SK-N-SH (cell line): ENCODE measurements at regions not wholly inside any gene's neighbourhood (a gene's known extent, or its start where the extent isn't known, plus 50 kb on each side); places are given as distances from the start of the nearest gene placed in this dataset.

Experiments
- CTCF ChIA-PET: fragments of 300-600, 350-600 bp; formaldehyde crosslinking; extraction: SDS; loops from one replicate; lab custom pipeline; 2021; lab: Yijun Ruan, JAX
- POLR2A ChIA-PET: fragments of 350-600 bp; sonication (Branson Sonifier 250); formaldehyde crosslinking; extraction: SDS; loops from one replicate; lab custom pipeline; 2020; ENCODE audit warnings: antibody characterized with exemption, inconsistent platforms; lab: Yijun Ruan, JAX
- DNase-seq: peaks from one replicate; pipeline ENCODE4 v3.0.0; 2012
- H2AFZ ChIP-seq: fragments of 200-600 bp; sonication (generic); 2 replicates; pipeline ENCODE4 v1.8.1; 2016; ENCODE audit warnings: antibody characterized with exemption, mild to moderate bottlenecking, low read depth
- H3F3A ChIP-seq: fragments of 200-600 bp; sonication (generic); replicated peaks from 2 replicates; pipeline ENCODE3; 2016; ENCODE audit warnings: antibody characterized with exemption, mild to moderate bottlenecking; ENCODE audit not compliant: insufficient read depth
- H3K27ac ChIP-seq, 2 experiments: fragments of 200-500 bp in 1 of 2; fragments of 200-600 bp in 1 of 2; sonication (Bioruptor generic) in 1 of 2; sonication (generic), shearing (Covaris generic) in 1 of 2; 2 replicates each; pipeline versions ENCODE4 v1.5.1 to v1.6.1; 2014 to 2016; ENCODE audit warnings: low read depth in 2 of 2, inconsistent platforms in 1 of 2, low read length in 1 of 2, mild to moderate bottlenecking in 1 of 2, mixed read lengths in 1 of 2
- H3K27me3 ChIP-seq: fragments of 200-600 bp; sonication (generic), shearing (Covaris generic); 2 replicates; pipeline ENCODE4 v1.6.1; 2016; ENCODE audit warnings: mixed run types; ENCODE audit not compliant: insufficient read depth
- H3K36me3 ChIP-seq, 2 experiments: fragments of 200-500 bp in 1 of 2; fragments of 200-600 bp in 1 of 2; sonication (Bioruptor generic) in 1 of 2; sonication (generic) in 1 of 2; replicated peaks in 1 of 2; 2 replicates each; pipeline versions ENCODE3 to v1.5.1; 2014 to 2016; ENCODE audit warnings: low read length in 1 of 2, mild to moderate bottlenecking in 1 of 2; ENCODE audit not compliant: insufficient read depth in 2 of 2, control insufficient read depth in 1 of 2
- H3K4me1 ChIP-seq, 2 experiments: fragments of 200-500 bp in 1 of 2; fragments of 200-600 bp in 1 of 2; sonication (Bioruptor generic) in 1 of 2; sonication (generic), shearing (Covaris generic) in 1 of 2; 2 replicates each; pipeline versions ENCODE4 v1.5.1 to v1.6.1; 2014 to 2016; ENCODE audit warnings: low read depth in 1 of 2, low read length in 1 of 2, mixed run types in 1 of 2; ENCODE audit not compliant: insufficient read depth in 2 of 2, control insufficient read depth in 1 of 2
- H3K4me2 ChIP-seq: fragments of 200-600 bp; sonication (generic), shearing (Covaris generic); 2 replicates; pipeline ENCODE4 v1.6.1; 2017; ENCODE audit warnings: mixed run types
- H3K4me3 ChIP-seq, 2 experiments: fragments of 200-500 bp in 1 of 2; fragments of 200-600 bp in 1 of 2; sonication (Bioruptor generic) in 1 of 2; sonication (generic), shearing (Covaris generic) in 1 of 2; 2 replicates each; pipeline versions ENCODE4 v1.5.1 to v1.8.1; 2014 to 2016; ENCODE audit warnings: low read depth in 2 of 2, inconsistent platforms in 1 of 2, low read length in 1 of 2, mild to moderate bottlenecking in 1 of 2, mixed read lengths in 1 of 2, moderate library complexity in 1 of 2
- H3K79me2 ChIP-seq: fragments of 200-600 bp; sonication (generic); 2 replicates; pipeline ENCODE4 v1.8.1; 2017; ENCODE audit warnings: mild to moderate bottlenecking; ENCODE audit not compliant: insufficient read depth
- H3K9ac ChIP-seq: fragments of 200-600 bp; sonication (generic); 2 replicates; pipeline ENCODE4 v1.6.1; 2017; ENCODE audit warnings: mixed run types
- H3K9me2 ChIP-seq: fragments of 200-600 bp; sonication (generic); 2 replicates; pipeline ENCODE4 v1.6.1; 2017; ENCODE audit warnings: mixed run types
- H3K9me3 ChIP-seq: fragments of 200-600 bp; sonication (generic); 2 replicates; pipeline ENCODE4 v1.6.1; 2017; ENCODE audit warnings: mixed run types, mild to moderate bottlenecking, moderate library complexity
- H4K20me1 ChIP-seq: fragments of 200-600 bp; sonication (generic); 2 replicates; pipeline ENCODE4 v1.6.1; 2017; ENCODE audit warnings: mild to moderate bottlenecking, mixed run types; ENCODE audit not compliant: insufficient read depth
- CHD2 ChIP-seq: fragments of 150-350 bp; IDR thresholded peaks from 2 replicates; pipeline ENCODE4 v1.6.1; 2018; ENCODE audit warnings: low read length; ENCODE audit not compliant: partially characterized antibody
- ELF1 ChIP-seq: IDR thresholded peaks from 2 replicates; pipeline ENCODE4 v1.4.0; 2012
- EP300 ChIP-seq, 2 experiments: IDR thresholded peaks; 2 replicates each; pipeline versions ENCODE4 v1.4.0 to v1.6.1; 2012; ENCODE audit warnings: borderline replicate concordance in 1 of 2, low read depth in 1 of 2, low read length in 1 of 2
- EZH2phosphoT487 ChIP-seq: fragments of 200-600 bp; sonication (generic); IDR thresholded peaks from 2 replicates; pipeline ENCODE4 v1.6.1; 2017; ENCODE audit warnings: low read depth, mixed run types, mild to moderate bottlenecking, antibody characterized with exemption, moderate library complexity, borderline replicate concordance
- FOXJ3 ChIP-seq: sonication (generic); formaldehyde crosslinking; IDR thresholded peaks from 2 replicates; pipeline ENCODE4 v1.5.1; 2020; ENCODE audit warnings: mild to moderate bottlenecking, missing genetic modification reagents
- GABPA ChIP-seq: IDR thresholded peaks from 2 replicates; pipeline ENCODE4 v1.4.0; 2012; ENCODE audit warnings: low read depth, mild to moderate bottlenecking
- GATA2 ChIP-seq: sonication (generic); formaldehyde crosslinking; IDR thresholded peaks from 2 replicates; pipeline ENCODE4 v1.5.0; 2020; ENCODE audit warnings: mild to moderate bottlenecking, missing genetic modification reagents
- JUND ChIP-seq: IDR thresholded peaks from 2 replicates; pipeline ENCODE4 v1.4.0; 2012
- MEF2A ChIP-seq: IDR thresholded peaks from 2 replicates; pipeline ENCODE4 v1.4.0; 2012; ENCODE audit warnings: low read depth, borderline replicate concordance
- NFIC ChIP-seq: IDR thresholded peaks from 2 replicates; pipeline ENCODE4 v1.4.0; 2012; ENCODE audit warnings: borderline replicate concordance
- NRF1 ChIP-seq: IDR thresholded peaks from 2 replicates; pipeline ENCODE4 v1.6.1; 2012; ENCODE audit warnings: low read depth, mild to moderate bottlenecking, low read length
- POLR2AphosphoS5 ChIP-seq: IDR thresholded peaks from 2 replicates; pipeline ENCODE4 v1.6.1; 2012; ENCODE audit warnings: low read depth, low read length
- RFX5 ChIP-seq: IDR thresholded peaks from 2 replicates; pipeline ENCODE4 v1.6.1; 2012; ENCODE audit warnings: mild to moderate bottlenecking, improper control_type of control experiment, low read length
- SIN3A ChIP-seq: IDR thresholded peaks from 2 replicates; pipeline ENCODE4 v1.6.1; 2012; ENCODE audit warnings: low read depth, mild to moderate bottlenecking, low read length, moderate library complexity, borderline replicate concordance
- SMC3 ChIP-seq: IDR thresholded peaks from 2 replicates; pipeline ENCODE4 v1.6.1; 2012; ENCODE audit warnings: low read depth, low read length, improper control_type of control experiment
- TCF12 ChIP-seq: IDR thresholded peaks from 2 replicates; pipeline ENCODE4 v1.4.0; 2012
- TEAD4 ChIP-seq: IDR thresholded peaks from 2 replicates; pipeline ENCODE4 v1.4.0; 2012; ENCODE audit warnings: mild to moderate bottlenecking, borderline replicate concordance; ENCODE audit not compliant: insufficient read depth
- USF1 ChIP-seq: IDR thresholded peaks from 2 replicates; pipeline ENCODE4 v1.4.0; 2012; ENCODE audit warnings: low read depth, borderline replicate concordance
- USF2 ChIP-seq: fragments of 150-350 bp; IDR thresholded peaks from 2 replicates; pipeline ENCODE4 v1.6.1; 2017; ENCODE audit warnings: antibody characterized with exemption, low read length, low read depth, borderline replicate concordance
- YY1 ChIP-seq: IDR thresholded peaks from 2 replicates; pipeline ENCODE4 v1.4.0; 2012; ENCODE audit warnings: low read depth, mild to moderate bottlenecking
- WGBS: methylation state at CpG from one replicate; pipeline ENCODE4 v1.1.6; 2017; ENCODE audit warnings: low lambda C conversion rate; 5-methylcytosine and 5-hydroxymethylcytosine counted together
- TF ChIP-seq, protein P1 (sequence below): IDR thresholded peaks from 2 replicates; pipeline ENCODE4 v1.4.0; 2012; ENCODE audit warnings: low read depth, borderline replicate concordance
- TF ChIP-seq, protein P2 (sequence below): fragments of 200-600 bp; sonication (generic); IDR thresholded peaks from 2 replicates; pipeline ENCODE4 v1.6.1; 2017; ENCODE audit warnings: antibody characterized with exemption, mild to moderate bottlenecking, moderate library complexity
- TF ChIP-seq, protein P3 (sequence below): IDR thresholded peaks from 2 replicates; pipeline ENCODE4 v1.4.0; 2012; ENCODE audit warnings: low read depth

GRCh38 chr5:117230375-117230774 lies 655.8 kb upstream of the SEMA6A start:
- TF ChIP-seq SMC3 (no peak), RFX5 (no peak), POLR2AphosphoS5 (no peak), CHD2 (no peak), ELF1 (no peak), GATA2 (no peak), USF2 (no peak), YY1 (no peak), MEF2A (no peak), NRF1 (no peak), EZH2phosphoT487 (no peak), TEAD4 (no peak), USF1 (no peak)
- TF ChIP-seq, protein P1, sequence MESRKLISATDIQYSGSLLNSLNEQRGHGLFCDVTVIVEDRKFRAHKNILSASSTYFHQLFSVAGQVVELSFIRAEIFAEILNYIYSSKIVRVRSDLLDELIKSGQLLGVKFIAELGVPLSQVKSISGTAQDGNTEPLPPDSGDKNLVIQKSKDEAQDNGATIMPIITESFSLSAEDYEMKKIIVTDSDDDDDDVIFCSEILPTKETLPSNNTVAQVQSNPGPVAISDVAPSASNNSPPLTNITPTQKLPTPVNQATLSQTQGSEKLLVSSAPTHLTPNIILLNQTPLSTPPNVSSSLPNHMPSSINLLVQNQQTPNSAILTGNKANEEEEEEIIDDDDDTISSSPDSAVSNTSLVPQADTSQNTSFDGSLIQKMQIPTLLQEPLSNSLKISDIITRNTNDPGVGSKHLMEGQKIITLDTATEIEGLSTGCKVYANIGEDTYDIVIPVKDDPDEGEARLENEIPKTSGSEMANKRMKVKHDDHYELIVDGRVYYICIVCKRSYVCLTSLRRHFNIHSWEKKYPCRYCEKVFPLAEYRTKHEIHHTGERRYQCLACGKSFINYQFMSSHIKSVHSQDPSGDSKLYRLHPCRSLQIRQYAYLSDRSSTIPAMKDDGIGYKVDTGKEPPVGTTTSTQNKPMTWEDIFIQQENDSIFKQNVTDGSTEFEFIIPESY, result no peak
- no peaks in the 10 kb centered on the region for H3K27me3 ChIP-seq
- no peaks in the 10 kb centered on the region for H4K20me1 ChIP-seq
- H3K36me3 ChIP-seq, result no peaks in the 10 kb centered on the region
- no peak overlapping the region for H2AFZ ChIP-seq
- WGBS, result 24% methylated on average over 3 of the region's 3 CpGs
- H3K4me2 ChIP-seq, result no peak overlapping the region
- no peak overlapping the region for H3K27ac ChIP-seq
- H3K4me3 ChIP-seq, result no peak overlapping the region
- DNase-seq, result no peak
- no peak overlapping the region for H3K9ac ChIP-seq
- ChIA-PET POLR2A (no interaction called here), CTCF (no interaction called here)
- no peaks in the 10 kb centered on the region for H3K4me1 ChIP-seq
- no peaks in the 10 kb centered on the region for H3F3A ChIP-seq
- no peaks in the 10 kb centered on the region for H3K79me2 ChIP-seq
- H3K9me3 ChIP-seq, result no peaks in the 10 kb centered on the region
- H3K9me2 ChIP-seq, result no peaks in the 10 kb centered on the region

- POLR2A ChIA-PET, result no interaction called here
- Histone ChIP-seq H3K9me2 (no peaks in the 10 kb centered on the region), H3K4me3 (no peak overlapping the region), H4K20me1 (no peaks in the 10 kb centered on the region), H3K79me2 (no peaks in the 10 kb centered on the region), H2AFZ (no peak overlapping the region), H3K9me3 (no peaks in the 10 kb centered on the region), H3K9ac (no peak overlapping the region), H3K4me1 (no peaks in the 10 kb centered on the region), H3K27me3 (no peaks in the 10 kb centered on the region), H3K36me3 (no peaks in the 10 kb centered on the region), H3F3A (no peaks in the 10 kb centered on the region), H3K4me2 (no peak overlapping the region), H3K27ac (no peak overlapping the region)
- TF ChIP-seq USF2, result no peak
- no peak for TF ChIP-seq GATA2
- TF ChIP-seq, protein P2, sequence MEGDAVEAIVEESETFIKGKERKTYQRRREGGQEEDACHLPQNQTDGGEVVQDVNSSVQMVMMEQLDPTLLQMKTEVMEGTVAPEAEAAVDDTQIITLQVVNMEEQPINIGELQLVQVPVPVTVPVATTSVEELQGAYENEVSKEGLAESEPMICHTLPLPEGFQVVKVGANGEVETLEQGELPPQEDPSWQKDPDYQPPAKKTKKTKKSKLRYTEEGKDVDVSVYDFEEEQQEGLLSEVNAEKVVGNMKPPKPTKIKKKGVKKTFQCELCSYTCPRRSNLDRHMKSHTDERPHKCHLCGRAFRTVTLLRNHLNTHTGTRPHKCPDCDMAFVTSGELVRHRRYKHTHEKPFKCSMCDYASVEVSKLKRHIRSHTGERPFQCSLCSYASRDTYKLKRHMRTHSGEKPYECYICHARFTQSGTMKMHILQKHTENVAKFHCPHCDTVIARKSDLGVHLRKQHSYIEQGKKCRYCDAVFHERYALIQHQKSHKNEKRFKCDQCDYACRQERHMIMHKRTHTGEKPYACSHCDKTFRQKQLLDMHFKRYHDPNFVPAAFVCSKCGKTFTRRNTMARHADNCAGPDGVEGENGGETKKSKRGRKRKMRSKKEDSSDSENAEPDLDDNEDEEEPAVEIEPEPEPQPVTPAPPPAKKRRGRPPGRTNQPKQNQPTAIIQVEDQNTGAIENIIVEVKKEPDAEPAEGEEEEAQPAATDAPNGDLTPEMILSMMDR, result no peak
- TF ChIP-seq TCF12, result no peak
- TF ChIP-seq EP300 (IDR thresholded peaks at IDR 0.05; ENCODE audit: borderline replicate concordance in 1 of 2, low read depth in 1 of 2, low read length in 1 of 2), result no peak
- no peak for TF ChIP-seq NFIC
- TF ChIP-seq POLR2AphosphoS5, result no peak
- no peak for TF ChIP-seq JUND
- no peak for TF ChIP-seq FOXJ3 (CRISPR knock-in tag)
- no peak for TF ChIP-seq NRF1
- no peak for TF ChIP-seq RFX5
- no peak for TF ChIP-seq TEAD4
- TF ChIP-seq SIN3A, result no peak
- TF ChIP-seq, protein P3, sequence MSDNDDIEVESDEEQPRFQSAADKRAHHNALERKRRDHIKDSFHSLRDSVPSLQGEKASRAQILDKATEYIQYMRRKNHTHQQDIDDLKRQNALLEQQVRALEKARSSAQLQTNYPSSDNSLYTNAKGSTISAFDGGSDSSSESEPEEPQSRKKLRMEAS, result no peak
- TF ChIP-seq GABPA, result no peak
- CTCF ChIA-PET, result no interaction called here
- no peak for DNase-seq
- 23% methylated on average over 1 of the region's 1 CpG for WGBS
Observed at GRCh38 chr5:117220730-117221129, 646.1 kb upstream of the SEMA6A start.
